Esophagus squamous epithelium (tissue), 4 donors: ENCODE measurements at regions not wholly inside any gene's neighbourhood (a gene's known extent, or its start where the extent isn't known, plus 50 kb on each side); places are given as distances from the start of the nearest gene placed in this dataset.

Source experiments
- CTCF ChIP-seq, 6 experiments: fragments of 450-650 bp in 4 of 6; fragments of 200-600 bp in 2 of 6; sonication (generic) in 2 of 6; IDR thresholded peaks; one replicate each; pipeline ENCODE4 v1.5.1; 2016 to 2019; ENCODE audit warnings: antibody characterized with exemption in 6 of 6, mild to moderate bottlenecking in 4 of 6, moderate library complexity in 4 of 6
- POLR2A ChIP-seq, 4 donors: fragments of 450-650 bp; IDR thresholded peaks; one replicate each; pipeline ENCODE4 v1.6.1; 2017; ENCODE audit warnings: antibody characterized with exemption in 4 of 4, mild to moderate bottlenecking in 4 of 4, moderate library complexity in 3 of 4

GRCh38 chr9:21677387-21677786, 125.0 kb upstream of the MTAP start:
- TF ChIP-seq CTCF (IDR thresholded peaks at IDR 0.05) = no peak
- TF ChIP-seq POLR2A (IDR thresholded peaks at IDR 0.05) = no peak
